Loucy (cell line): ENCODE measurements at regions not wholly inside any gene's neighbourhood (a gene's known extent, or its start where the extent isn't known, plus 50 kb on each side); places are given as distances from the start of the nearest gene placed in this dataset.

Experiments used
- CTCF ChIP-seq: fragments of 200-600 bp; sonication (generic); conservative IDR thresholded peaks from 2 replicates; pipeline ENCODE4 v1.5.1; 2014; ENCODE audit warnings: mild to moderate bottlenecking, antibody characterized with exemption, low read length
- EZH2phosphoT487 ChIP-seq: fragments of 200-600 bp; IDR thresholded peaks from 2 replicates; pipeline ENCODE4 v1.6.1; 2018; ENCODE audit warnings: antibody characterized with exemption, mild to moderate bottlenecking, moderate library complexity, borderline replicate concordance

- TF ChIP-seq CTCF (no peak), EZH2phosphoT487 (no peak)
Measured at GRCh38 chr3:150243466-150243865, 164.6 kb upstream of the TSC22D2 start.
